ENCODE measurements at regions not wholly inside any gene's neighbourhood (a gene's known extent, or its start where the extent isn't known, plus 50 kb on each side); places are given as distances from the start of the nearest gene placed in this dataset.

- Histone ChIP-seq H3K4me1 (ENCODE audit: insufficient read depth, poor library complexity, severe bottlenecking) (peaks cover 9% of the 10 kb centered on the region), H3K27me3 (ENCODE audit: insufficient read depth, poor library complexity, severe bottlenecking) (no peaks in the 10 kb centered on the region), H3K9me3 (ENCODE audit: severe bottlenecking) (no peaks in the 10 kb centered on the region), H3K36me3 (ENCODE audit: low read depth) (no peaks in the 10 kb centered on the region), H3K27ac (ENCODE audit: poor library complexity, severe bottlenecking) (peak overlapping the region; percentile 16), H3K4me3 (ENCODE audit: severe bottlenecking) (no peak overlapping the region)
- DNase-seq (ENCODE audit: low spot score) (no peak), ATAC-seq (ENCODE audit: low read depth) (peak; percentile 46; the same call in 1 of the 3 replicates)
- no peak for TF ChIP-seq CTCF (IDR thresholded peaks at IDR 0.05; ENCODE audit: poor library complexity, severe bottlenecking)
Observed at GRCh38 chr2:146124741-146125140, 1604.8 kb upstream of the ZEB2 start.

- no peak for ATAC-seq (ENCODE audit: low read depth)
- Histone ChIP-seq H3K27me3 (ENCODE audit: insufficient read depth, poor library complexity, severe bottlenecking) (no peaks in the 10 kb centered on the region), H3K9me3 (ENCODE audit: severe bottlenecking) (no peaks in the 10 kb centered on the region), H3K4me3 (ENCODE audit: severe bottlenecking) (no peak overlapping the region), H3K36me3 (ENCODE audit: low read depth) (no peaks in the 10 kb centered on the region), H3K27ac (ENCODE audit: poor library complexity, severe bottlenecking) (no peak overlapping the region), H3K4me1 (ENCODE audit: insufficient read depth, poor library complexity, severe bottlenecking) (peaks cover 5% of the 10 kb centered on the region)
- DNase-seq (ENCODE audit: low spot score) = no peak
- TF ChIP-seq CTCF (IDR thresholded peaks at IDR 0.05; ENCODE audit: poor library complexity, severe bottlenecking) = no peak
Observed at GRCh38 chr2:146123714-146124113, 1603.8 kb upstream of the ZEB2 start.

GRCh38 chr2:146123256-146123655 is 1603.3 kb upstream of the ZEB2 start:
- H3K9me3 ChIP-seq (ENCODE audit: severe bottlenecking) = no peaks in the 10 kb centered on the region
- H3K4me1 ChIP-seq (ENCODE audit: insufficient read depth, poor library complexity, severe bottlenecking) = peaks cover 5% of the 10 kb centered on the region
- H3K27me3 ChIP-seq (ENCODE audit: insufficient read depth, poor library complexity, severe bottlenecking) = no peaks in the 10 kb centered on the region
- no peak overlapping the region for H3K4me3 ChIP-seq (ENCODE audit: severe bottlenecking)
- TF ChIP-seq CTCF (IDR thresholded peaks at IDR 0.05; ENCODE audit: poor library complexity, severe bottlenecking) = no peak
- no peaks in the 10 kb centered on the region for H3K36me3 ChIP-seq (ENCODE audit: low read depth)
- no peak for DNase-seq (ENCODE audit: low spot score)
- no peak overlapping the region for H3K27ac ChIP-seq (ENCODE audit: poor library complexity, severe bottlenecking)
- ATAC-seq (ENCODE audit: low read depth) = no peak

- Histone ChIP-seq H3K36me3 (ENCODE audit: low read depth) (no peaks in the 10 kb centered on the region), H3K4me1 (ENCODE audit: insufficient read depth, poor library complexity, severe bottlenecking) (peaks cover under 1% of the 10 kb centered on the region), H3K27ac (ENCODE audit: poor library complexity, severe bottlenecking) (no peak overlapping the region), H3K27me3 (ENCODE audit: insufficient read depth, poor library complexity, severe bottlenecking) (no peaks in the 10 kb centered on the region), H3K4me3 (ENCODE audit: severe bottlenecking) (no peak overlapping the region), H3K9me3 (ENCODE audit: severe bottlenecking) (peaks cover 3% of the 10 kb centered on the region)
- no peak for ATAC-seq (ENCODE audit: low read depth)
- TF ChIP-seq CTCF (IDR thresholded peaks at IDR 0.05; ENCODE audit: poor library complexity, severe bottlenecking) = no peak
- no peak for DNase-seq (ENCODE audit: low spot score)
Observed at GRCh38 chr2:146119586-146119985, 1599.7 kb upstream of the ZEB2 start.

- Histone ChIP-seq H3K27me3 (ENCODE audit: insufficient read depth, poor library complexity, severe bottlenecking) (no peaks in the 10 kb centered on the region), H3K9me3 (ENCODE audit: severe bottlenecking) (no peaks in the 10 kb centered on the region), H3K4me3 (ENCODE audit: severe bottlenecking) (no peak overlapping the region), H3K36me3 (ENCODE audit: low read depth) (no peaks in the 10 kb centered on the region), H3K4me1 (ENCODE audit: insufficient read depth, poor library complexity, severe bottlenecking) (no peaks in the 10 kb centered on the region), H3K27ac (ENCODE audit: poor library complexity, severe bottlenecking) (no peak overlapping the region)
- ATAC-seq (ENCODE audit: low read depth) = peak; percentile 67; the same call in 2 of the 3 replicates
- TF ChIP-seq CTCF (IDR thresholded peaks at IDR 0.05; ENCODE audit: poor library complexity, severe bottlenecking) = no peak
- no peak for DNase-seq (ENCODE audit: low spot score)
Observed at GRCh38 chr2:146108993-146109392, 1589.1 kb upstream of the ZEB2 start.

All from RWPE2 (cell line).